WI38 (cell line): ENCODE measurements at regions not wholly inside any gene's neighbourhood (a gene's known extent, or its start where the extent isn't known, plus 50 kb on each side); places are given as distances from the start of the nearest gene placed in this dataset.

Experiments
- H3K4me3 ChIP-seq: 2 replicates; pipeline ENCODE4 v1.5.1; 2011; ENCODE audit warnings: low read depth, mild to moderate bottlenecking, control low read depth, low read length
- CTCF ChIP-seq: IDR thresholded peaks from 2 replicates; pipeline ENCODE4 v1.5.1; 2012; ENCODE audit warnings: low read depth, mild to moderate bottlenecking, control low read depth, low read length

GRCh38 chr21:34219334-34220060 is 144.3 kb upstream of the KCNE2 start:
- H3K4me3 ChIP-seq = no peak overlapping the region
- TF ChIP-seq CTCF = no peak

- TF ChIP-seq CTCF = no peak
- no peak overlapping the region for H3K4me3 ChIP-seq
These were observed 143.1 kb upstream of the KCNE2 start for GRCh38 chr21:34220556-34221195.

GRCh38 chr21:34221331-34222030 is 142.3 kb upstream of the KCNE2 start:
- H3K4me3 ChIP-seq = no peak overlapping the region
- no peak for TF ChIP-seq CTCF

- no peak overlapping the region for H3K4me3 ChIP-seq
- TF ChIP-seq CTCF = no peak
These were observed 141.8 kb upstream of the KCNE2 start for GRCh38 chr21:34222031-34222335.

- no peak overlapping the region for H3K4me3 ChIP-seq
- no peak for TF ChIP-seq CTCF
These were observed 140.4 kb upstream of the KCNE2 start for GRCh38 chr21:34223376-34223775.

GRCh38 chr21:34227386-34227852 is 136.4 kb upstream of the KCNE2 start:
- TF ChIP-seq CTCF = no peak
- H3K4me3 ChIP-seq = no peak overlapping the region

- no peak overlapping the region for H3K4me3 ChIP-seq
- TF ChIP-seq CTCF = no peak
These were observed 135.0 kb upstream of the KCNE2 start for GRCh38 chr21:34228792-34229191.
